ENCODE measurements at regions not wholly inside any gene's neighbourhood (a gene's known extent, or its start where the extent isn't known, plus 50 kb on each side); places are given as distances from the start of the nearest gene placed in this dataset.
"Not testable (repeated sequence)": the region's sequence is repeated elsewhere in the genome, so short reads cannot be mapped to it uniquely, and the experiment has no call there.

DNA sequence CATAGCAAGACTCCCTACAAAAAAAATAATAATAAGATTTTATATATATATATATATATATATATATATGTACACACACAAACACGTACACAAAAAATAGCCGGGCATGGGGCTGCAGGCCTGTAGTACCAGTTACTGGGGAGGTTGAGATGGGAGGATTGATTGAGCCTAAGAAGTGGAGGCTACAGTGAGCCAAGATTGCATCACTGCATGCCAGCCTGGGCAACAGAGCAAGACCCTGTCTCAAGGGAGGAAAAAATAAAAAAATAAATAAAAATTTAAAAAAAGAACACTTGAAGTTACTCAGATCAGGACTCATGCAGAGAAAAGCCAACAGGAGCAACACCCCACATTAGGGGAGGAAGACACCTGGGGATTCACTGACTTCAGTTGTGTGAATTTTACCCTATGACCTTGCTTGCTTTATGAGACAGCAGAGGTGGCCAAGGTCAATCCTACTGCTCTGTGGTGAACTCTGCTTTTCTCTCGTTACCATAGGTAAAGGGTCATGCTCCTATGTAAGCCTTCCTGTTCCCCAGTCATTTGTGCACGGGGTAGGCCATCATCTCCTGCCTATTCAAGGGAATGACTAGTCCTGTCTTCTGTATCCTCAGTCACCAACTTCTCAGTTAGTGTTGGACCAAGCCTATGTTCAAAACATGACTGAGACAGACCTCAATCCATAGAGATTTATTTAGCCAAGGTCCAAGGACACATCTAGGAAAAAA lies 1119.8 kb upstream of the TMEM132C start:
- Histone ChIP-seq H3K4me3 (no peak overlapping the region), H3K27ac (no peak overlapping the region), H3K4me1 (replicated peaks in 1 of 2) (no peaks in the 10 kb centered on the region)
- ATAC-seq (replicated peaks in 6 of 8), result no peak
- in situ Hi-C loops (cut with MboI; ENCODE audit: low pct_unique_long_range_greater_than_20kb in 2 of 9, low sequenced_read_pairs in 9 of 9, unreplicated experiment in 9 of 9), result no loop called here
- WGBS, 10 experiments, result 29 to 100% (median 83%) methylated on average over 1 to 4 of the region's 4 CpGs; no CpG with 5 or more reads in 2 of the 10 experiments

DNA sequence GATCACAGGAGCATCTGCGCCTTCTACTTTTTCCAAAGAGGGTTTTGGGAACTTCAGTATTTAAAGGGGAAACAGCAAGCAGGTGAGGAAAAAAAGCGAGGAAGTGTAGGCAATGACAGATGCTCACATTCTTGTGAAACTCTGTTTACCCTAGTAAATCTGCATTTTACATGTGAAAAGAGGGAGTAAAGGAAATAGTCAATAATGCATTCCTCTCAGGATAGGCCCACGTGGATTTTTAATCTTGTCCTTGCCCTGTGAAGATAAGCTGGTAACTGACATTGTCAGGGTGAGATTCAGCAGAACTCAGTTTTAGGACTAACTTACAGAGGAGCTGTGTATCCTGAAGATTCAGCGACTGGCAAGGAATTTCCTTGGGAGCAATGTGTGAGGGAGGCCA lies 1119.2 kb upstream of the TMEM132C start:
- Histone ChIP-seq H3K4me1 (replicated peaks in 1 of 2) (no peaks in the 10 kb centered on the region), H3K4me3 (no peak overlapping the region), H3K27ac (no peak overlapping the region)
- WGBS, 10 experiments, result 0 to 100% (median 74%) methylated on average over 1 to 4 of the region's 4 CpGs; no CpG with 5 or more reads in 2 of the 10 experiments
- ATAC-seq (replicated peaks in 6 of 8), result no peak
- in situ Hi-C loops (cut with MboI; ENCODE audit: low pct_unique_long_range_greater_than_20kb in 2 of 9, low sequenced_read_pairs in 9 of 9, unreplicated experiment in 9 of 9), result no loop called here

DNA sequence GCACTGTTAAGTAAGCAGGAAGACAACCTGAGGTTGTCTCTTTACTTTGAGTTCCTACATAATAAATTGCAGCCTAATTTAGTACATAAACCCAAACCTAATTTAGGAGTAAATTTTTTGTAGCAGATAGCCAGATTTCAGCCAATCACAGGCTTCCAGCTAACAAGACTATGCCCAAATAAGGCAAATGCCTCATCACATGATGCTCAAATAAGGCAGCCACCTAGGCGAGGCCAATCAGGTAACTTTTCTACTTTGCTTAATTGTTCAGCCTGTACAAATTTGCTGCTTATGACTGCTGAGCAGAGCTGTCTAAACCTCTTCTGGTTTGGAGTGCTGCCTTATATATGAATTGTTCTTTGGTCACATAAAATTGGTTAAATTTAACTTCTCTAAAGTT lies 1118.7 kb upstream of the TMEM132C start:
- in situ Hi-C loops (cut with MboI; ENCODE audit: low pct_unique_long_range_greater_than_20kb in 2 of 9, low sequenced_read_pairs in 9 of 9, unreplicated experiment in 9 of 9), result no loop called here
- no peak overlapping the region for H3K27ac ChIP-seq
- H3K4me1 ChIP-seq (replicated peaks in 1 of 2), result no peaks in the 10 kb centered on the region
- H3K4me3 ChIP-seq, result no peak overlapping the region
- ATAC-seq (replicated peaks in 6 of 8), result no peak
- 0 to 100% (median 75%) methylated on average over 1 of the region's 1 CpG; no CpG with 5 or more reads in 1 of the 10 experiments for WGBS, 10 experiments

DNA sequence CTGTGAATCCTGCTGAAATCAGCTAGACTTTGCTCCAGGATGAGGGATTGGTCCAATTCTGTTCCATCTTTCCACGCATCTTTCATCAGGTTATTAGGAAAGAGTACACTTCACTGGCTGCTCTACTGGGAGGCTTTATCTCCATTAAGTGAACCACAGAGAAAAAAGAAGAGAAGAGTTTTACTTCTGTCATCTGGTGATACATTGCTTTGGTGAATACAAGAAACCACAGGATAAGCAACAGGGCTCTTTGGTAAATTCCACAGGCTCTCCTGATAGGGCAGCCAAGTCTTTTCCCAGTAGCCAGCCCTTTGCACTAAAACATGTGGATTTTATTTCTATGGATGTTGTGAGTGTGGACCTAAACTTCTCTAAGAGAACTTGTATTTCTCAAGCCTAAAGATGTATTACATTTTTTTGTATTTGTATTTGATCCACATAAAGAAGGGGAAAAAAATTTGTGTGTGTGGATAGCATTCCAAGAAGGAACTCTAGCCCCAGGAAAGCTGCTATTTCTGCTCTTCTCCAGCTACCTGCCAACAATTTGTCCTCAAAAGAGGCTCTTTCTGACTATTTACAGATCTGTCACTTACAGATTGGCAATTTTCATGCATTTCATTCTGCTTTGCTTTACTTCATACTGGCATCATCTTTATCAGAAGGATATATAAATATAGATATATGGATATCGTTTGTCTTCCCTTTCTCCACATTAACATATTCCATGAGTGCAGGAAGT lies 1117.6 kb upstream of the TMEM132C start:
- no peak for ATAC-seq (replicated peaks in 6 of 8)
- Histone ChIP-seq H3K4me1 (replicated peaks in 1 of 2) (no peaks in the 10 kb centered on the region), H3K4me3 (no peak overlapping the region), H3K27ac (no peak overlapping the region)
- in situ Hi-C loops (cut with MboI; ENCODE audit: low pct_unique_long_range_greater_than_20kb in 2 of 9, low sequenced_read_pairs in 9 of 9, unreplicated experiment in 9 of 9), result no loop called here
- WGBS, 10 experiments, result 10 to 100% (median 50%) methylated on average over 1 to 2 of the region's 2 CpGs; no CpG with 5 or more reads in 3 of the 10 experiments

DNA sequence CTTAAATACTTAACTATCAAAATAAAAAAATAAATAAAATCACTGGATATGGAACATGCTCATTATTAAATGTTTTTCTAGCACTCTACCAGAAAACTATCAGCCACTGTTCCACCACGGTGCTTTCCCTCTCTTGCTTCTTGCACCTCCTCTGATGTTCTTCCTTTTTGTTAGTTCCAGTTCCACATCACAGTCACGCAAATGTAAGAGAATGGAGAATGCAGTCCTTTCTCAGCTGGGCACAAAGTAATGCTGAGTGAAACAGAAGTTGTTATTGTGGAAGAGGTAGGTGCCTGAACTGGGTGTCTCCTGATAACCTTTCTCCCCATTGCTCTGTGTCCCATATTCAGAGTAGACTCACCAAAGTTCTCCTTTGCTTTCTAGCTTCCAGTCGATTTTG lies 1116.9 kb upstream of the TMEM132C start:
- Histone ChIP-seq H3K4me3 (no peak overlapping the region), H3K4me1 (replicated peaks in 1 of 2) (no peaks in the 10 kb centered on the region), H3K27ac (no peak overlapping the region)
- ATAC-seq (replicated peaks in 6 of 8), result no peak
- in situ Hi-C loops (cut with MboI; ENCODE audit: low pct_unique_long_range_greater_than_20kb in 2 of 9, low sequenced_read_pairs in 9 of 9, unreplicated experiment in 9 of 9), result no loop called here
- WGBS, 10 experiments, result 0 to 100% (median 37%) methylated on average over 1 to 3 of the region's 3 CpGs

DNA sequence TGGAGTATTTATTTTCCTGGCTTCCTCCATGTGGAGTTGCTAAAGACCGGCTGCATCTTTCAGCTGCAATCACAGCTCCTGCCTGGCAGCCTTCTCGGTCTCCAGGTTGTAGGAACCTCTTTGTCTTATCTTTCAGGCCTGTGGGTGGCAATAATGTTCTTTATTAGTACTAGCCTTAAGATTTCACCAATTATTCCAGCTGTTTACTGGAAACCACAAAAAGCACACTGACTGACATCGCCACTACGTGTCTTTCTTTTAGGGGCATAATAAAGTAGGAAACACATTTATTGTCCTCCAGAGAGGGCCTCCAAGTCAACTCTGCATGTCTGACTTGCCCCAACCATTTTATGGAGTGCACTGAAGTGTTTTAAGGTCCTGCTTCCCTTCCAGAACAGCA lies 1116.5 kb upstream of the TMEM132C start:
- no peak for ATAC-seq (replicated peaks in 6 of 8)
- H3K27ac ChIP-seq, result no peak overlapping the region

DNA sequence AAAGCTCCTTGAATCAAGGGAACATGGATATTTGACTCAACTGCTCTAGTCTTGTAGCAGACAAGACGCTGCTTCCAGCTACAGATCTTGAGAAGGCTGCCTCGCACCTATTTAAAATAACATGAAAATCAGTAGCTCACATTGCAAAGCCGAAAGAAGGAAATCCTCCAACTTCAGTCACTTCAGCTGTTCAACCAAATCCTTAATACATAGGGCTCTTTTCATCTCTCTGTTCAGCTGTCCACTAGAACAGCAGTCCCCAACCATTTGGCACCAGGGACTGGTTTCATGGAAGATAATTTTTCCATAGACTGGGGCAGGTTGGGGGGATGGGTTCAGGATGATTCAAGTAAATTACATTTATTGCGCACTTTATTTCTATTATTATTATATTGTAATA lies 1116.0 kb upstream of the TMEM132C start:
- Histone ChIP-seq H3K27ac (no peak overlapping the region), H3K4me3 (no peak overlapping the region), H3K4me1 (replicated peaks in 1 of 2) (no peaks in the 10 kb centered on the region)
- WGBS, 10 experiments, result 22 to 100% (median 80%) methylated on average over 1 to 4 of the region's 4 CpGs; no CpG with 5 or more reads in 1 of the 10 experiments
- ATAC-seq (replicated peaks in 6 of 8), result no peak
- in situ Hi-C loops (cut with MboI; ENCODE audit: low pct_unique_long_range_greater_than_20kb in 2 of 9, low sequenced_read_pairs in 9 of 9, unreplicated experiment in 9 of 9), result no loop called here

More for the DNA sequence above, 1116.5 kb upstream of the TMEM132C start:
- 48 to 100% (median 80%) methylated on average over 1 to 4 of the region's 4 CpGs; no CpG with 5 or more reads in 1 of the 10 experiments for WGBS, 10 experiments
- H3K4me1 ChIP-seq (replicated peaks in 1 of 2), result no peaks in the 10 kb centered on the region
- in situ Hi-C loops (cut with MboI; ENCODE audit: low pct_unique_long_range_greater_than_20kb in 2 of 9, low sequenced_read_pairs in 9 of 9, unreplicated experiment in 9 of 9), result no loop called here
- no peak overlapping the region for H3K4me3 ChIP-seq

DNA sequence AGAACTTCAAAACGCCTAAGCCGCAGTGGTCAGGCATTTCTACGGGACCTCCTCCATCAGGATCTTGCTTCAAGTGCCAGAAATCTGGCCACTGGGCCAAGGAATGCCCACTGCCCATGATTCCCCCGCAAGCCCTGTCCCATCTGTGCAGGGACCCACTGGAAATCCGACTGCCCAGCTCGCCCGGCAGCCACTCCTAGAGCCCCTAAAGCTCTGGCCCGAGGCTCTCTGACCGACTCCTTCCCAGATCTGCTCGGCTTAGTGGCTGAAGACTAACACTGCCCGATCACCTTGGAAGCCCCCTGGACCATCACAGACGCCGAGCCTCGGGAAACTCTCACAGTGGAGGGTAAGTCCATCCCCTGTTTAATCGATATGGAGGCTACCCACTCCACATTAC lies 1113.0 kb upstream of the TMEM132C start:
- in situ Hi-C loops (cut with MboI; ENCODE audit: low pct_unique_long_range_greater_than_20kb in 2 of 9, low sequenced_read_pairs in 9 of 9, unreplicated experiment in 9 of 9), result no loop called here
- H3K27ac ChIP-seq, result no peak overlapping the region
- H3K4me3 ChIP-seq, result no peak overlapping the region
- no peak for ATAC-seq (replicated peaks in 6 of 8)
- 0 to 93% (median 70%) methylated on average over 1 to 11 of the region's 15 CpGs; no CpG with 5 or more reads in 2 of the 10 experiments for WGBS, 10 experiments
- no peaks in the 10 kb centered on the region for H3K4me1 ChIP-seq (replicated peaks in 1 of 2)

DNA sequence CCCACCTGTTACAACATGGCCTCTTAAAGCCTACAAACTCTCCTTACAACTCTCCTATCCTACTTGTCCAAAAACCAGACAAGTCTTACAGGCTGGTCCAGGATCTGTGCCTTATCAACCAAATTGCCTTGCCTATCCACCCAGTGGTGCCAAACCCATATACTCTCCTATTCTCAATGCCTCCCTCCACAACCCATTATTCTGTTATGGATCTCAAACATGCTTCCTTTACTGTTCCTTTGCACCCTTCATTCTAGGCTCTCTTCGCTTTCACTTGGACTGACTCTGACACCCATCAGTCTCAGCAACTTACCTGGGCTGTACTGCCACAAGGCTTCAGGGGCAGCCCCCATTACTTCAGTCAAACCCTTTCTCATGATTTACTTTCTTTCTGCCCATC lies 1112.1 kb upstream of the TMEM132C start:
- WGBS, 10 experiments, result 0 to 100% (median 100%) methylated on average over 1 of the region's 1 CpG; no CpG with 5 or more reads in 1 of the 10 experiments
- H3K4me1 ChIP-seq (replicated peaks in 1 of 2); in situ Hi-C loops (cut with MboI; ENCODE audit: low pct_unique_long_range_greater_than_20kb in 2 of 9, low sequenced_read_pairs in 9 of 9, unreplicated experiment in 9 of 9); H3K27ac ChIP-seq; ATAC-seq (replicated peaks in 6 of 8); H3K4me3 ChIP-seq: not testable (repeated sequence)

DNA sequence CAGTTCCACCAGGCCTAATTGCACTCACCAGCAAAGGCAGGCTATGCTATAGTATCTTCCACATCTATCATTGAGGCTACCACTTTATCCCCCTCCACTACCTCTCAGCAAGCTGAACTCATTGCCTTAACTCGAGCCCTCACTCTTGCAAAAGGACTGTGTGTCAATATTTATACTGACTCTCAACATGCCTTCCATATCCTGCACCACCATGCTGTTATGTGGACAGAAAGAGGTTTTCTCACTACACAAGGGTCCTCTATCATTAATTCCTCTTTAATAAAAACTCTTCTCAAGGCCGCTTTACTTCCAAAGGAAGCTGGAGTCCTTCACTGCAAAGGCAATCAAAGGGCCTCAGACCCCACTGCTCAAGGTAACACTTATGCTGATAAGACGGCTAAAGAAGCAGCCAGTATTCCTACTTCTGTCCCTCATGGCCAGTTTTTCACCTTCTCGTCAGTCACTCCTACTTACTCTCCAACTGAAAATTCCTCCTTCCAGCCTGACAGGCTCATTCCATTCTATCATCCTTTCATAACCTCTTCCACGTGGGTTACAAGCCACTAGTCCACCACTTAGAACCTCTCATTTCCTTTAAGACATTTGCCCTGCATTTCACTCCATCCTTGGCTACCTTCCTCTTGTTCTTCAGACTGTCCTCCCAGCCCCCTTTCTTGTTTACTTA lies 1110.9 kb upstream of the TMEM132C start:
- H3K27ac ChIP-seq; H3K4me3 ChIP-seq; H3K4me1 ChIP-seq (replicated peaks in 1 of 2); ATAC-seq (replicated peaks in 6 of 8); in situ Hi-C loops (cut with MboI; ENCODE audit: low pct_unique_long_range_greater_than_20kb in 2 of 9, low sequenced_read_pairs in 9 of 9, unreplicated experiment in 9 of 9): not testable (repeated sequence)
- WGBS, 10 experiments, result 0 to 96% (median 79%) methylated on average over 1 to 5 of the region's 5 CpGs

DNA sequence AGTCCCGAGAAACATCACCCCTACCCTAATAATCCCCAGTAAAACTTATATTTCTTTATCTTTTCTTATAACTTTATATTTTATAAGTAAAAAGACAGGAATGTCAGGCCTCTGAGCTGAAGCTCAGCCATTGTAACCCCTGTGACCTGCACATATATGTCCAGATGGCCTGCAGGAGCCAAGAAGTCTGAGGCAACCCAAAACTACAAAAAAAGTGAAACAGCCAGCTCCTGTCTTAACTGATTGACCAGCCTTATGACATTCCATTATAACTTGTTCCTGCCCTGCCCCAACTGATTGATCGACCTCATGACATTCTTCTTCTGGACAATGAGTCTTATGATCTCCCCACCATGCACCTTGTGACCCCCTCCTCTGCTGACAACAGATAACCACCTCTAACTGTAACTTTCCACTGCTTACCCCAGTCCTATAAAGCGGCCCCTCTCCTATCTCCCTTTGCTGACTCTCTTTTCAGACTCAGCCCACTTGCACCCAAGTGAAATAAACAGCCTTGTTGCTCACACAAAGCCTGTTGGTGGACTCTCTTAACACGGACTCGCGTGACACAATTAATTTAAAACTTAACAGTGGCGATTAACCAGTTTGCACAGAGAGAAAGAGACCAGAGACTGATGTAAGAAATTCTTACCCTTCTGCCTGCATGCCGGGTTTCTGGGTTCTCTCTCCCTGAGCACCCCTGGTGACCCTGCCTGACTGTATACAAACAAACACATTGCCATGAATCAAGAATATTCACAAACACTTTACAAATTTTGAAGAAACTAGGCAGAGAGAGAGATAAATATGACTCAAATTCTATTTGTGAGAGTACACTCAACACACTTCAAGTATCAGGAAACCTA lies 1109.2 kb upstream of the TMEM132C start:
- H3K27ac ChIP-seq; H3K4me3 ChIP-seq; H3K4me1 ChIP-seq (replicated peaks in 1 of 2); in situ Hi-C loops (cut with MboI; ENCODE audit: low pct_unique_long_range_greater_than_20kb in 2 of 9, low sequenced_read_pairs in 9 of 9, unreplicated experiment in 9 of 9); ATAC-seq (replicated peaks in 6 of 8): not testable (repeated sequence)
- 37 to 100% (median 80%) methylated on average over 1 to 8 of the region's 8 CpGs for WGBS, 10 experiments

DNA sequence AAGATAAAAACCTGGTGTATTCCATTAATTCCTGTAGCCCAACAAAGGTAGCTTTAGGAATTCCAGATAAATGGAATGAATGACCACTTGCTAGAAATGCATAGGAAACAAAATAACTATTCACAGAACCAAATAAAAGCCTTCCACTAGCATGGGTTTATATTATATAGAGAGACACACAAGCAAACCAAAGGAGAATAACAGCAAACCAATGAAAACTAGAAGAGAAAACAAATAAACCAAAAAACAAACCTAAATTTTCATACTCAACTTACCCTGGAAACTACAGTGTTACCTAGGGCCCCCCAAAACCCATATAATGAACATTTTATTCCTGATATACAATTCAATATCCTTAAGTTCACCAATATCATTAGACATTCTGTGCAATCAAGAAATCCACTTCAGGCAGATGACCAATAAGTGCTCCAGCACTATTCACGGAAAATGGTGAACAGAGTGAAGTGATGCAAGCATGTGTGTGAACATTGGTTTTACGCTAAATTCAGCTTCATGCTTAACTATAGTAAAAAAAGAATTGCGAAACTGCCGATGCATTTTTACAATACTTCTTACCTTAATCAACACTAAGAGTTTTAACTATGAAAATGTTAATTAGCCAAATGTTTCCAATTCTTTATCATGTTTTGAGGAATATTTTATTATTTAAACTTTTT lies 1108.4 kb upstream of the TMEM132C start:
- no peak for ATAC-seq (replicated peaks in 6 of 8)
- H3K4me3 ChIP-seq, result no peak overlapping the region
- no peaks in the 10 kb centered on the region for H3K4me1 ChIP-seq (replicated peaks in 1 of 2)
- in situ Hi-C loops (cut with MboI; ENCODE audit: low pct_unique_long_range_greater_than_20kb in 2 of 9, low sequenced_read_pairs in 9 of 9, unreplicated experiment in 9 of 9), result no loop called here
- no peak overlapping the region for H3K27ac ChIP-seq
- WGBS, 10 experiments, result 58 to 100% (median 74%) methylated on average over 2 to 4 of the region's 4 CpGs; no CpG with 5 or more reads in 1 of the 10 experiments

Data from motor neuron (in vitro differentiated cells).